ENCODE measurements at regions not wholly inside any gene's neighbourhood (a gene's known extent, or its start where the extent isn't known, plus 50 kb on each side); places are given as distances from the start of the nearest gene placed in this dataset.
"Not testable (repeated sequence)": the region's sequence is repeated elsewhere in the genome, so short reads cannot be mapped to it uniquely, and the experiment has no call there.

DNA sequence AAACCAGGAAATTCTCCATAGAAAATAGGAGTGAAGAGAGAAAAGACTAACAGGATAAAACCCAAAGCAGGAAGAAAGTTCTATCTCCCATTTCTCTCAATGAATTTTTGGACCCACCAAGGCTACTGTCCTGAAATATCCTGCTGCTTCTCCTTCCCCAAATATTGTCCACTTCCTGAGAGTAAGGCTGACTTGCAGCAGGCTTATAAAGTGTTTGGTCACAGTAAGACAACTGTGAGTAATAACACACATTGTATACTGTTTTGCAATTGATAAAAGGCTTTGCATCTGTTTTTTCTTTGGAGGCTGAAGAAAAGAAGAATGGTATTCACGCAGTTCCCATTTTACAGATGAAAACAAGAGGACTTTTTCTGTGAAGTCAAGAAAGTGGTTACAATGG is 52.8 kb downstream of the FOXD4L6 start:
- H3K27me3 ChIP-seq: peaks cover 74% of the 10 kb centered on the region
- not testable (repeated sequence) for H3K4me1 ChIP-seq (ENCODE audit: control insufficient read depth in 1 of 2, insufficient read depth in 1 of 2, low read depth in 1 of 2, low read length in 1 of 2); H3K4me3 ChIP-seq (ENCODE audit: low read depth in 1 of 2, low read length in 1 of 2); H3K27ac ChIP-seq; H3K9me3 ChIP-seq; H3K36me3 ChIP-seq

DNA sequence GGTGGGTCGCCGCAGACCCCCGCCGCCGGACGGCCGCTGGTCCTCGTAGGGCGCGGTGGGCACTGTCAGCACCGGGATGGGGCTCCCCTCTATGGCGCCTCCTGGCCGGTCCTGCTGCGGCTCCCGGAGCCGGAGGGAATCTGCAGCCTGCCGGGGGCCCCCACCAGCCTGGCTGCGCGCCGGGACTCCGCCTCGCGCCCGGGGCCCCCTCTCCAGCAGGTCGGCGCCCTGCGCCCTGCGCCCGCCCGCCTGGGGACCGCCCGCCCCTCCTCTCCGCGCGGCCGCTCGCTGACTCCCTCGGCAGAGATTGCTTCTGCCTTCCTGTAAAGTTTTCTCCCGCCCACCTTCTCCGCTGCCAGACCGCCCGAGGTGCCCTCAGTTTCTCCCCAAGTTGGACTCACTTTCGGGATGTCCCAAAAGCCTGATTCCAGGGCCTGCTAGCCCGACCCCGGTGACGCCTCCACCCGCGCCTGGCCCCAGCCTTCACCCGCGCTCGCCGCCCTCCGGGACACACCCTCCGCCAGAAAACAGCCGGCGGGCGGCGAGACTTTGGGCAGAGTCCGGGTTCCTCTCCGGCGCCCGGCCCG is 54.0 kb downstream of the FOXD4L6 start:
- H3K27ac ChIP-seq; H3K9me3 ChIP-seq; H3K36me3 ChIP-seq; H3K4me1 ChIP-seq (ENCODE audit: control insufficient read depth in 1 of 2, insufficient read depth in 1 of 2, low read depth in 1 of 2, low read length in 1 of 2); H3K4me3 ChIP-seq (ENCODE audit: low read depth in 1 of 2, low read length in 1 of 2): not testable (repeated sequence)
- peaks cover 67% of the 10 kb centered on the region for H3K27me3 ChIP-seq

DNA sequence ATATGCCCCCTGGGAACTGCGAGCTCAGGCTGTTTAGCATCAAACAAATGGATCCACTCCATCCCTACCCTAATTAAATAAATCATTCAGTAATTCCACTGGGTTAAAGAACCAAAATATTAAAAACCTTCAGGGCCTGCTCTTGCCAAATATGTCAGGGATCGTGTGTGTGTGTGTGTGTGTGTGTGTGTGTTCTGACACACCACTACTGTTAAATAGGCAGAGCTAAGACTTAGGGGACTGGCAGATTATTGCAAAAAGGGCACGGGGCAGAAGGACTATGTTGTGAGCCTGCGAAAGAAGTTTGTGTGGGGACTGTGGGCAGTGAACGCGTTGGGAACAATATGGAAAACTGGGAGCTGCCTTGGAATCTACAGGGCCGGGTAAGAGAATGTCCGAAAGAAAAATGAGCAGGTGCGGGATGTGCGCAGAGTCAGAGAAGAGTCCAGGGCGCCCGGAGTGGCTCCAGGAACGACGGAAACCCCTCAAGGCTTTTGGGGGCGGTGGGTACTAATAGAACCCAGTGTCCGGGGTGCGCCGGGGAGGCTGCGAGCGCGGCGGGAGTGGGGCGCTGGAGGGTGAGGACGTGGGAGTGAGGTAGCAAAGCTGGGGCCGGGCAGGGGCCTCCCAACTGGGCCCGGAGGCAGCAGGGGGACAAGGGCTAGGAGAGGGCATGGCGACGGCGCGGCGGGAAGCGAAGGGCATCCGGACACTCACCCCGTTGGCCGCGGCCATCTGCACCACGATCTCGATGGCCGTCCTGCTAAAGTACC is 54.8 kb downstream of the FOXD4L6 start:
- not testable (repeated sequence) for H3K27ac ChIP-seq; H3K4me1 ChIP-seq (ENCODE audit: control insufficient read depth in 1 of 2, insufficient read depth in 1 of 2, low read depth in 1 of 2, low read length in 1 of 2); H3K36me3 ChIP-seq; H3K9me3 ChIP-seq; H3K4me3 ChIP-seq (ENCODE audit: low read depth in 1 of 2, low read length in 1 of 2)
- H3K27me3 ChIP-seq: peaks cover 61% of the 10 kb centered on the region

DNA sequence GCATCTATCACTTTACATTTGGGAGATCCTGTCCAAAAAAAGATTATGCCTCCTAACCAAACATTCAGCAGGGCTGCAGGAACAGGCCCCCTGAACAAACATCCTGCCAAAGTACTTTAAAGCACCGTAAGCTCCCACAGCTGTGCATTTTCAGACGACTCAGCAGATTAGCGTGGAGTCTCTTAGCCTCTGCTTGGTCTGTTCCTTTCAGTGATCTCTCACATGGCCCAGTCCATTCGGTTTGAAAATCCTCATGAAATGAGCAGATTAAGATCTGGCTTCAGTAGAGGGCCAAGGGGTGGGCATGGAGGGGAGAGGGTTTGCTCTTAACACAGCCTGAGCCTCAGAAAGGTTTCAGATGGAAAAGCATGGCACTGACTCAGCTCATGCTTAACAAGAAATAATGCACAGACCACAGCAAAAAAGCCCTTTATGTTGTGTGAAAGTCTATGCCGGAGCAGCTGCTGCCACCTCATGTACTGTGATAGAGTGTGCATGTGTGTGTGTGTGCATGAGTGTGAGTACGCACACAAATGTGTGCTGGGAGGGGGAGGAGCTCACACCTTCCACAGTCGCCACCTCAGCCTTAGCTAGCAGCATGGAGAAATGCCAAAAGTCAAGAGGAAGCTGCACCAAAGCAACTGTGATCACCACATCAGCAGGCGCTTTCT is 64.2 kb downstream of the FOXD4L6 start:
- H3K9me3 ChIP-seq; H3K36me3 ChIP-seq; H3K27ac ChIP-seq; H3K4me3 ChIP-seq (ENCODE audit: low read depth in 1 of 2, low read length in 1 of 2); H3K4me1 ChIP-seq (ENCODE audit: control insufficient read depth in 1 of 2, insufficient read depth in 1 of 2, low read depth in 1 of 2, low read length in 1 of 2): not testable (repeated sequence)
- H3K27me3 ChIP-seq: peaks cover 25% of the 10 kb centered on the region

DNA sequence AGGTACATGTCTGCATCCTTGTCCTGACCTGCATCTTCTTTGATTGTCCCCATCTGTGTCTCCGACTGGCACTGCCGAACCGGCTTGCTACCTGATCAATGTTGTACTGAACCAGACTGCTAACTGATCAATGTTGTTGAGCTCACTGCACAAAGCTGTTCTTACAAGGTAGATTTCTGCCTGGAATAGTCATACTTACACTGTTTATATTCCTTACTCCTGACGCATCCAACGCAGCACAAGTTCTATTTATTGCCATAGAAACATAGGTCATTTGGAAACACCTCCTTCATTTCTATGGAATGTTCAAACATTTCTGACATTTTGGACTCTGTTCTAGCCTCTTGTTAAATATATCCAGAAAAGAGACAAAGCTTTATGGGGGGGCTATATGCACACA is 65.2 kb downstream of the FOXD4L6 start:
- not testable (repeated sequence) for H3K36me3 ChIP-seq; H3K4me1 ChIP-seq (ENCODE audit: control insufficient read depth in 1 of 2, insufficient read depth in 1 of 2, low read depth in 1 of 2, low read length in 1 of 2); H3K27ac ChIP-seq; H3K9me3 ChIP-seq; H3K4me3 ChIP-seq (ENCODE audit: low read depth in 1 of 2, low read length in 1 of 2)
- H3K27me3 ChIP-seq: peaks cover 25% of the 10 kb centered on the region

DNA sequence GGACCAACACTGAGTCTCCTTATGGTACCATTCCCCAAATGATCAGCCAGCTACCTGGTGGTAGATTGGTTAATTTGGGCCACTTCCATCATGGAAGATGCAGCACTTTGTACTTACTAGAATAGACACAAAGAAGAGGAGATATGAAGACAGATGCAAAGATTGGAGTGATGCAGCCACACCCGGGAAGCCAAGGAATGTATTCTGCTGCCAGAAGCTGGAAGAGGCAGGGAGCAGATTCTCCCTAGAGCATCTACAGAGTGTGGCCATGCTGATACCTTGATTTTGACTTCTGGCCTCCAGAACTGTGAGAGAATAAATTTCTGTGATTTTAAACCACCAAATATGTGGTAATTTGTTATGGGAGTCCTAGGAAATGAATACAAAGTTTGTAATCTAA is 68.9 kb downstream of the FOXD4L6 start:
- H3K36me3 ChIP-seq; H3K4me3 ChIP-seq (ENCODE audit: low read depth in 1 of 2, low read length in 1 of 2); H3K9me3 ChIP-seq; H3K4me1 ChIP-seq (ENCODE audit: control insufficient read depth in 1 of 2, insufficient read depth in 1 of 2, low read depth in 1 of 2, low read length in 1 of 2); H3K27ac ChIP-seq: not testable (repeated sequence)
- peaks cover 11% of the 10 kb centered on the region for H3K27me3 ChIP-seq

DNA sequence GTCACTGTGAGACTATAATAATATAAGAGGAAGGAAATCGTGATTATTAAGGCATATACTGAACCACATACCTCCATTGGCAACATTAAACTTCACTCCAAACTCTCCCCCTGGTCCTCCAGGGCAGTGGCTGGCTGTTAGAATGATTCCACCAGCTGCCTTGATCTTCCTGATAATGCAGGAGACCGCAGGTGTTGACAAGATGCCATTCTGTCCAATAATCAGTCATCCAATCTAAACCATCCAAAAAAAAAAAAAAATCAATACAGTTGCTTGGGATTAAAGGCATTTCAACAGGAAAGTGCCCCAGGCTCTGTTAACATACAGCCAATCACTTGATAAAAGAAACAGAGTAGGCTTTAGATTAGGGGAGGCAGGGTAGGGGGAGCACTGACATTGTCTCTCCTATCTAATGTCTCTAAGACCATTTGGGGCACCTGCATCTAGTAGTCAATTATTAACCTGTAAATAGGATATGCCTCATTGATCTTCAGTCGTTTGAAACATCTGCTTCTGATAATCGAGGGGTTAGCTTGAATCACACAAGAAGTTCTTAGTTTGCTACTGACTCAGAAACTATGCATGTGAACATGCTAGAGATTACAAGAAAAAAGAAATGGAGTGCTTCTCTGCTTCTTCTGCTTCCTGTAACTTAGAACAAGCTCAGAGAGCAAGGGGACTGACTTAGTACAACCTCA is 74.7 kb downstream of the FOXD4L6 start:
- H3K4me3 ChIP-seq (ENCODE audit: low read depth in 1 of 2, low read length in 1 of 2); H3K27ac ChIP-seq; H3K4me1 ChIP-seq (ENCODE audit: control insufficient read depth in 1 of 2, insufficient read depth in 1 of 2, low read depth in 1 of 2, low read length in 1 of 2); H3K27me3 ChIP-seq; H3K36me3 ChIP-seq; H3K9me3 ChIP-seq: not testable (repeated sequence)

DNA sequence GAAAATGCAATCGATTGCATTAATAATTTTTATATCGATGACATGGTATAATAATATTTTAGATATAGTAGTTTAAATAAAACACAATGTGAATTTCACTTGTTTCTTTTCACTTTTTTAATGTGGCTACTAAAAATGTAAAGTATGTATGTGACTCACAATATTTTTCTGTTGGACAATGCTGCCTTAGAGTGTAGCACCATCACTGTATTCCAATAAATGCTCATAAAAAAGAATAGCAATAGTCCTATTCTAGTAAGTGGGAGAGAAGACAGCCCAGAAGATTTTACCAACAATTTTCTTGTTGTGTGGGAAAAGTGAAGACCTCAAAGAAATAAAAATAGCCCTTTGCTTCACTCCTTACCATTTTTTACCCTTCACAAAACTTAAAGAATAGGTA is 79.8 kb downstream of the FOXD4L6 start:
- H3K27me3 ChIP-seq; H3K9me3 ChIP-seq; H3K4me1 ChIP-seq (ENCODE audit: control insufficient read depth in 1 of 2, insufficient read depth in 1 of 2, low read depth in 1 of 2, low read length in 1 of 2); H3K27ac ChIP-seq; H3K36me3 ChIP-seq; H3K4me3 ChIP-seq (ENCODE audit: low read depth in 1 of 2, low read length in 1 of 2): not testable (repeated sequence)

DNA sequence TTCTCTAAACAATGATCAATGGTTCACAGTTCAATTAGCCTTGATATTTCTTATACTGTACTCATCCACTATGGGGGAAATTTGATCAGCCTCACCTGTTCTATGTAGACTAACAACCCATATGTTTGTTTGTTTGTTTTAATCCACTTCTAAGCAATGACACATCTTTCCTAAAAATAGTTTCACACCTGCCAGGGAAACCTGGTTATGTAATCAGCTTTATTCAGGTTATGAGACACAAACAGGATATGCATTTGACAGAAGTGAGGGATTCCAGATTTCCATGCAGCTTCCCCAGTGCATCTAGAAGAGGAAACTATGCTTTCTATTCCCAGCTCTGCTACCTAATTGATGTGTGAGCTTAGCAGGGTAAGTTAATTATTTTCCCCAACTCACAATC is 80.7 kb downstream of the FOXD4L6 start:
- not testable (repeated sequence) for H3K27me3 ChIP-seq; H3K4me1 ChIP-seq (ENCODE audit: control insufficient read depth in 1 of 2, insufficient read depth in 1 of 2, low read depth in 1 of 2, low read length in 1 of 2); H3K27ac ChIP-seq; H3K9me3 ChIP-seq; H3K4me3 ChIP-seq (ENCODE audit: low read depth in 1 of 2, low read length in 1 of 2); H3K36me3 ChIP-seq

DNA sequence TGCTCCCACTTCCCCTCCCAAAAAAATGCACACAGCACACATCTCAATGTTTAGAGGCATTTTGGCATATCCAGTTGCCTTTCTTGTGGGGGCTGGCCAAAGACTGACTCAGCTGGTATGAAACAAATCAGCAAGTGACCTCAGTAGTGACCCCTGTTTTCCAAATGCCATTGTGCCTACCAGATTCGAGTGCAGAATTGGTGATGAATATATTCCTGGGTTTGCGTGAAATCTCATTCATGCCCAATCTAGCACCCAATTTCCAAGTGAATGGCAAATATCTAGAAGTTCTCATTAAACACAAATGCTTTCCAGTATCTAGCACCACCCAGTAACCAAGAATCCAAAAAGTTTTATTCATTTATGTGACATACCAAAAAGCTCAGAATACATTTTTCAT is 83.6 kb downstream of the FOXD4L6 start:
- not testable (repeated sequence) for H3K4me1 ChIP-seq (ENCODE audit: control insufficient read depth in 1 of 2, insufficient read depth in 1 of 2, low read depth in 1 of 2, low read length in 1 of 2); H3K27me3 ChIP-seq; H3K36me3 ChIP-seq; H3K9me3 ChIP-seq; H3K4me3 ChIP-seq (ENCODE audit: low read depth in 1 of 2, low read length in 1 of 2); H3K27ac ChIP-seq

DNA sequence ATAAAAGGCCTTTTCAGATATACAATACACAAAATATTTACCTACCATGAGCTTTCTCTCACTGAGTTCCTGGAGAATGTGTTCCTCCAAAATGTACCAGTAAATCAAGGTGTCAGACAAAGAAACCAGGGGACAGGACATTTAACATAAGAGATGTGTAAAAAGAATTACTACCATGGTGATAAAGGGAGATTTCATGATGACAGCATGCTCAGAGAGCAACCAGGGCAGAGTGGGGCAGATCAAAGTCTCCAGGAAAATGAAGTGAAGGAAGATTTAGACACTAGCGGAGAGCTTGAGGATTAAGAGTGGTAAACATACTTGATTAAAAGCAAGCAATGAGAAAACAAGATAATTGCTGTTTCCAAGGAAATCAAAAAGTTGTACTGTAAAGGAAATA is 85.0 kb downstream of the FOXD4L6 start:
- not testable (repeated sequence) for H3K27me3 ChIP-seq; H3K4me1 ChIP-seq (ENCODE audit: control insufficient read depth in 1 of 2, insufficient read depth in 1 of 2, low read depth in 1 of 2, low read length in 1 of 2); H3K4me3 ChIP-seq (ENCODE audit: low read depth in 1 of 2, low read length in 1 of 2); H3K27ac ChIP-seq; H3K36me3 ChIP-seq; H3K9me3 ChIP-seq

DNA sequence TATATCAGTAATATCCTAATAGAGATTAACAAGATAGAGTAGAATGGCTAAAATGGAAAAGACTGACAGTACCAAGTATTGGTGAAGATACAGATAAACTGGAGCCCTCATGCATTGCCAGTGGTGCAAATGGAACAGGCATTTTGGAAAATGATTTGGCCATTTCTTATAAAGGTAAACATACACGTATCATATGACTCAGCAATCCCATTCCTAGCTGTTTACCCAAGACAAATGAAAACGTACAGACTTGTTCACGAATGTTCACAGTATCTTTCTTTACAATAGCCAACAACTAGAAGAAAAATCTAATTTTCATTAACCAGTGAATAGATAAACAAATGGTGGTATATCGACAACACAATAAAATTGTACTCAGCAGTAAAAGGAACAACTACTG is 86.4 kb downstream of the FOXD4L6 start:
- H3K4me3 ChIP-seq (ENCODE audit: low read depth in 1 of 2, low read length in 1 of 2); H3K9me3 ChIP-seq; H3K36me3 ChIP-seq; H3K27me3 ChIP-seq; H3K27ac ChIP-seq; H3K4me1 ChIP-seq (ENCODE audit: control insufficient read depth in 1 of 2, insufficient read depth in 1 of 2, low read depth in 1 of 2, low read length in 1 of 2): not testable (repeated sequence)

DNA sequence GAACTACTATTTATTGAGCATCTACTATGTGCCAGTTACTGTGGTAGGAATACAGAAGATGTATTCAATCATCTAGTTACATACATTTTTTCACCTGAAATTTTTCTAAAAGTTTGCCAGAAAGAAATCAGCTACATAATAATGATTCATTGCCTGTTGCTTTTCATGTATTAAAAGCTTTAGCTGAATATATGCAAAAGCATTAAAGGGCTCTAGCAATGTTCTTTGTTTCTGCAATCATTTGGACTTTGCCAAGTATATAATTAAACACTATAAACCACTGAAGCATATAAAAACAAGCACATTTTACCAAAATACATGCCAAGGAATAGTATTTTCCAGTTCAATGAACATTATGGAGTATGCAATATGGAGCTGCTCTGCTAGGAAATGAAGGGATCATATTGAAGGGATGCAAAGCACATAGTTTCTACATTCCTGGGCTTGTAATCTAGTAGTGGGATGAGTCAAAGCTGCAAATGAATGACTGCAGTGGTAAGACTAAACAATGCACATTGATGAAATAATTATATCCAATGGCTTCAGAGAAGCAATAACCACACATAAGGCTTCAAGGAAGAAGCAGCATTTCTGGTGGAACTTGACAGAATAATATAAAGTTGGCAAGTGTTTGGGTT is 87.7 kb downstream of the FOXD4L6 start:
- not testable (repeated sequence) for H3K9me3 ChIP-seq; H3K36me3 ChIP-seq; H3K27ac ChIP-seq; H3K4me1 ChIP-seq (ENCODE audit: control insufficient read depth in 1 of 2, insufficient read depth in 1 of 2, low read depth in 1 of 2, low read length in 1 of 2); H3K4me3 ChIP-seq (ENCODE audit: low read depth in 1 of 2, low read length in 1 of 2); H3K27me3 ChIP-seq
